ENCODE measurements at regions not wholly inside any gene's neighbourhood (a gene's known extent, or its start where the extent isn't known, plus 50 kb on each side); places are given as distances from the start of the nearest gene placed in this dataset.

DNA sequence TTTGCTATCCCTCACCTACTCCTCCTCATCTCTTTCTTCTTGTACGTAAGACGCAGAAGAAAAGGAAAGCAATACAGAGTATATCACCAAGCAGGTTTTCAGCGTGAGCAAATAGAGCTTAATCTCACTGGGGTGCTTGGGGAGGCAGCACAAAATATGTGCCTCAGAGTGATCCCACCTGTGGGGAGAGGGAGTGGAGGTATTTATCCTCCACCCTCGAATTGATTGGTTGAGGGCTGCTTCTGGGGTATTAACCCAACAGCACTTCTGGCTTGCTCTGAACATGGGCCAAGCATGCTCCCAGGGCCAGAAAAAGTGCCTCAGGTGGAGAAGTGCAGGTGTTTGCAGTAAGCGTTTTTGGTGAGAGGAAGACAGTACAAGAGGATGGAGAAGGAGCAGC is 78.5 kb upstream of the EYA2 start:
- TF ChIP-seq, protein P1, sequence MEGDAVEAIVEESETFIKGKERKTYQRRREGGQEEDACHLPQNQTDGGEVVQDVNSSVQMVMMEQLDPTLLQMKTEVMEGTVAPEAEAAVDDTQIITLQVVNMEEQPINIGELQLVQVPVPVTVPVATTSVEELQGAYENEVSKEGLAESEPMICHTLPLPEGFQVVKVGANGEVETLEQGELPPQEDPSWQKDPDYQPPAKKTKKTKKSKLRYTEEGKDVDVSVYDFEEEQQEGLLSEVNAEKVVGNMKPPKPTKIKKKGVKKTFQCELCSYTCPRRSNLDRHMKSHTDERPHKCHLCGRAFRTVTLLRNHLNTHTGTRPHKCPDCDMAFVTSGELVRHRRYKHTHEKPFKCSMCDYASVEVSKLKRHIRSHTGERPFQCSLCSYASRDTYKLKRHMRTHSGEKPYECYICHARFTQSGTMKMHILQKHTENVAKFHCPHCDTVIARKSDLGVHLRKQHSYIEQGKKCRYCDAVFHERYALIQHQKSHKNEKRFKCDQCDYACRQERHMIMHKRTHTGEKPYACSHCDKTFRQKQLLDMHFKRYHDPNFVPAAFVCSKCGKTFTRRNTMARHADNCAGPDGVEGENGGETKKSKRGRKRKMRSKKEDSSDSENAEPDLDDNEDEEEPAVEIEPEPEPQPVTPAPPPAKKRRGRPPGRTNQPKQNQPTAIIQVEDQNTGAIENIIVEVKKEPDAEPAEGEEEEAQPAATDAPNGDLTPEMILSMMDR (conservative IDR thresholded peaks at IDR 0.05; ENCODE audit: low read depth, low read length), result no peak
- TF ChIP-seq EZH2 (IDR thresholded peaks at IDR 0.05; ENCODE audit: low read length, unreplicated experiment), result no peak

All from PC-3 (cell line).